ENCODE measurements at regions not wholly inside any gene's neighbourhood (a gene's known extent, or its start where the extent isn't known, plus 50 kb on each side); places are given as distances from the start of the nearest gene placed in this dataset.

DNA sequence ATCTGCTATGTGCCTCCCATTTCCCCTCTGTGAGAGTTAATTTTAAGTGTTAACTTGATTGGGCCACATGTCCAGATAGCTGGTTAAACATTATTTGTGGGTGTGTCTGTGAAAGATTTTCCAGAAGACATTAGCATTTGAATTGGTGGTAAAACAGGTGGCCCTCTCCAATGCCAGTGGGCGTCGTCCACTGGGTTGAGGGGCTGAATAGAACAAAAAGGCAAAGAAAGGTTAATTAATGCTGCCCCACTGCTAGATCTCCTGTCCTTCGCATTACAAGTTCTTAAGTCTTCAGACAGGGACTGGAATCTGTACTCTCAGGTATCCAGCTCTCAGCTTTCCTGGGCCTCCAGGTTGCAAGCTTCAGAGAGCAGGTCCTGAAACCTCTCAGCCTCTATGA lies 1160.9 kb upstream of the LRRN3 start:
- TF ChIP-seq, protein P1, sequence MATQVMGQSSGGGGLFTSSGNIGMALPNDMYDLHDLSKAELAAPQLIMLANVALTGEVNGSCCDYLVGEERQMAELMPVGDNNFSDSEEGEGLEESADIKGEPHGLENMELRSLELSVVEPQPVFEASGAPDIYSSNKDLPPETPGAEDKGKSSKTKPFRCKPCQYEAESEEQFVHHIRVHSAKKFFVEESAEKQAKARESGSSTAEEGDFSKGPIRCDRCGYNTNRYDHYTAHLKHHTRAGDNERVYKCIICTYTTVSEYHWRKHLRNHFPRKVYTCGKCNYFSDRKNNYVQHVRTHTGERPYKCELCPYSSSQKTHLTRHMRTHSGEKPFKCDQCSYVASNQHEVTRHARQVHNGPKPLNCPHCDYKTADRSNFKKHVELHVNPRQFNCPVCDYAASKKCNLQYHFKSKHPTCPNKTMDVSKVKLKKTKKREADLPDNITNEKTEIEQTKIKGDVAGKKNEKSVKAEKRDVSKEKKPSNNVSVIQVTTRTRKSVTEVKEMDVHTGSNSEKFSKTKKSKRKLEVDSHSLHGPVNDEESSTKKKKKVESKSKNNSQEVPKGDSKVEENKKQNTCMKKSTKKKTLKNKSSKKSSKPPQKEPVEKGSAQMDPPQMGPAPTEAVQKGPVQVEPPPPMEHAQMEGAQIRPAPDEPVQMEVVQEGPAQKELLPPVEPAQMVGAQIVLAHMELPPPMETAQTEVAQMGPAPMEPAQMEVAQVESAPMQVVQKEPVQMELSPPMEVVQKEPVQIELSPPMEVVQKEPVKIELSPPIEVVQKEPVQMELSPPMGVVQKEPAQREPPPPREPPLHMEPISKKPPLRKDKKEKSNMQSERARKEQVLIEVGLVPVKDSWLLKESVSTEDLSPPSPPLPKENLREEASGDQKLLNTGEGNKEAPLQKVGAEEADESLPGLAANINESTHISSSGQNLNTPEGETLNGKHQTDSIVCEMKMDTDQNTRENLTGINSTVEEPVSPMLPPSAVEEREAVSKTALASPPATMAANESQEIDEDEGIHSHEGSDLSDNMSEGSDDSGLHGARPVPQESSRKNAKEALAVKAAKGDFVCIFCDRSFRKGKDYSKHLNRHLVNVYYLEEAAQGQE (IDR thresholded peaks at IDR 0.05) = no peak
- TF ChIP-seq SP1 (IDR thresholded peaks at IDR 0.05) (no peak), RAD21 (IDR thresholded peaks at IDR 0.05) (no peak)
- TF ChIP-seq, protein P2, sequence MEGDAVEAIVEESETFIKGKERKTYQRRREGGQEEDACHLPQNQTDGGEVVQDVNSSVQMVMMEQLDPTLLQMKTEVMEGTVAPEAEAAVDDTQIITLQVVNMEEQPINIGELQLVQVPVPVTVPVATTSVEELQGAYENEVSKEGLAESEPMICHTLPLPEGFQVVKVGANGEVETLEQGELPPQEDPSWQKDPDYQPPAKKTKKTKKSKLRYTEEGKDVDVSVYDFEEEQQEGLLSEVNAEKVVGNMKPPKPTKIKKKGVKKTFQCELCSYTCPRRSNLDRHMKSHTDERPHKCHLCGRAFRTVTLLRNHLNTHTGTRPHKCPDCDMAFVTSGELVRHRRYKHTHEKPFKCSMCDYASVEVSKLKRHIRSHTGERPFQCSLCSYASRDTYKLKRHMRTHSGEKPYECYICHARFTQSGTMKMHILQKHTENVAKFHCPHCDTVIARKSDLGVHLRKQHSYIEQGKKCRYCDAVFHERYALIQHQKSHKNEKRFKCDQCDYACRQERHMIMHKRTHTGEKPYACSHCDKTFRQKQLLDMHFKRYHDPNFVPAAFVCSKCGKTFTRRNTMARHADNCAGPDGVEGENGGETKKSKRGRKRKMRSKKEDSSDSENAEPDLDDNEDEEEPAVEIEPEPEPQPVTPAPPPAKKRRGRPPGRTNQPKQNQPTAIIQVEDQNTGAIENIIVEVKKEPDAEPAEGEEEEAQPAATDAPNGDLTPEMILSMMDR (IDR thresholded peaks at IDR 0.05; ENCODE audit: low read depth, low read length, missing input control) = no peak
- TF ChIP-seq, protein P3, sequence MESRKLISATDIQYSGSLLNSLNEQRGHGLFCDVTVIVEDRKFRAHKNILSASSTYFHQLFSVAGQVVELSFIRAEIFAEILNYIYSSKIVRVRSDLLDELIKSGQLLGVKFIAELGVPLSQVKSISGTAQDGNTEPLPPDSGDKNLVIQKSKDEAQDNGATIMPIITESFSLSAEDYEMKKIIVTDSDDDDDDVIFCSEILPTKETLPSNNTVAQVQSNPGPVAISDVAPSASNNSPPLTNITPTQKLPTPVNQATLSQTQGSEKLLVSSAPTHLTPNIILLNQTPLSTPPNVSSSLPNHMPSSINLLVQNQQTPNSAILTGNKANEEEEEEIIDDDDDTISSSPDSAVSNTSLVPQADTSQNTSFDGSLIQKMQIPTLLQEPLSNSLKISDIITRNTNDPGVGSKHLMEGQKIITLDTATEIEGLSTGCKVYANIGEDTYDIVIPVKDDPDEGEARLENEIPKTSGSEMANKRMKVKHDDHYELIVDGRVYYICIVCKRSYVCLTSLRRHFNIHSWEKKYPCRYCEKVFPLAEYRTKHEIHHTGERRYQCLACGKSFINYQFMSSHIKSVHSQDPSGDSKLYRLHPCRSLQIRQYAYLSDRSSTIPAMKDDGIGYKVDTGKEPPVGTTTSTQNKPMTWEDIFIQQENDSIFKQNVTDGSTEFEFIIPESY (IDR thresholded peaks at IDR 0.05) = no peak

Measured in liver (tissue), 3 donors.